HG03432 (cell line): ENCODE measurements at regions not wholly inside any gene's neighbourhood (a gene's known extent, or its start where the extent isn't known, plus 50 kb on each side); places are given as distances from the start of the nearest gene placed in this dataset.

Source experiments
- ATAC-seq: cut with Tn5 transposase; IDR thresholded peaks from one replicate; pipeline ENCODE4 v1.9.1; 2021; ENCODE audit warnings: mild to moderate bottlenecking, moderate library complexity; ENCODE audit not compliant: unreplicated experiment

GRCh38 chr10:8227246-8227645 lies 172.8 kb downstream of the GATA3 start:
- no peak for ATAC-seq

DNA sequence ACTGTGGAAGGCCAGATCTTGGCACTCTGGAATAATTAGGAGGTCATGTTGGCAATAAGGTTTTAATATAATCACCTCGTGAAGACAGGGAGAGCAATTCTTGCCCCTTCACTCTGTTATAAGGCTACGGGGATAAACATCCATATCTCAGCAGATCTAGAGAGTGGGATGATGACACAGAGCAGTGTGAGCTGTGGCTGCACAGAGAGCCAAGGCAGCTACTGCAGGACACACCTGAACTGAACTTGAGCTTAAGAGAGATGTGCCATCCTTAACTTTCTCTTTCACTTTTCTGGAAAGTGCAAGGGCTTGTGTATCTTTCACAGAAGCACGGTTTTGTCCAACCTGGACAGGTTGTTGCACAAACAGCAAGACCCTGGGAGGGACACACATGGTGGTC lies 174.7 kb downstream of the GATA3 start:
- ATAC-seq: no peak

GRCh38 chr10:8230902-8231301 lies 176.4 kb downstream of the GATA3 start:
- no peak for ATAC-seq

- no peak for ATAC-seq
Measured at GRCh38 chr10:8233049-8233448, 178.6 kb downstream of the GATA3 start.

DNA sequence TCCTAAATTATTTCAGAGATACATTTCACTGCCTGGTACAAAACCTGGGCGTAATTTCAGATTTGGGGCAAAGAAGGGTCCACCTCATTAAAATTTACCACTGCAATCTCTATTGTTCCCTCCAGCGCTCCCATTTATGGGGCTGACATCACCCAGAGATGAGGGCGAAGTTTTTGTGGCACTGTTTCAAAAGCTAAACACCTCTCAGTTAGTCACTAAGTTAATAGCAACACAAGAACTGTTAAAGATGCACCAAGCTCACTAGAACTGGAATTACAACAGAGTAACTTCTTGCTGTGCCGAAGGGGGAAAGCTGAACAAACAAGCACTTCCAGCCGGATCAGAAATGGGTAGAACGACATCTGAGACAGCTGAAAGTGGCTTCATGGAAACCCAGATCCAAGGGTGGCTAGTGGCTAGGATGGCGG lies 179.4 kb downstream of the GATA3 start:
- no peak for ATAC-seq

- ATAC-seq: no peak
Measured at GRCh38 chr10:8235253-8236027, 181.0 kb downstream of the GATA3 start.

DNA sequence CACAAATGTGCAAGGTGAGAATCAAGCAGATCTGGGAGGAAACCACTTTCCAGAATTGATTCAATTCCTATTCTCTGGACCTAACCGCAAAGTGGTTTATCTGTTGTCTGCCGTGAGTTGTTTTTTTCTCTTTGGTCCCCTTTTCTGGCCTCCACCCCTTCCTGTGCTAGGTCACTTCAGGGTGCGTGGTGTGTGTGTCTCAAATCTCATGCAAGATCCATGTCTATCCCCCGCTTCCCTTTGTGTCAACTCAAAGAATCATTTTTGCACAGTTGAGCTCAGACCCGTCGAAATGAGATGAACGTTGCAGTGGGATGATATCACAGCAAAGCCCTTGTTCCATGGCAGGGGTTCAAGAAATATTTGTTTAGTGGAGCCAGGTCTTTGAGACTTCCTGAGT lies 184.5 kb downstream of the GATA3 start:
- no peak for ATAC-seq

DNA sequence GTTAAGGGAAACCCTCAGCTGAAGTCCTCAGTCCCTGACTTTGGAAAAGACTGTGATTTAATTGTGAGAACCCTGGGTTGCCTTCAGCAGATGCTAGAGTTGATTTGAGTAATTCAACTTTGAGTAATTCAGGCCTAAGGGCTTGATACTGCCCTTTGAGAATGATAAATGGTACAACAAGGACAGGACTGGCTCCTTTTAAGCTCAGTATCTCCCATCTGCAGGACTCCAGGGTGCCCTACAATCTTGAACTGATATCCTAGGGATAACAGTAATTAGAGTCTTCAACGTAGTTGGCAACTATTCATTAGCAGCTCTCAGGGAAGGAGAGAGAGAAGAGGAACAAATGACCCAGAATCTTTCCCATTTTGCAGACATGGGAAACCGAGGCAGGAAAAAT lies 186.4 kb downstream of the GATA3 start:
- no peak for ATAC-seq

GRCh38 chr10:8242295-8242872 lies 187.9 kb downstream of the GATA3 start:
- ATAC-seq: no peak

DNA sequence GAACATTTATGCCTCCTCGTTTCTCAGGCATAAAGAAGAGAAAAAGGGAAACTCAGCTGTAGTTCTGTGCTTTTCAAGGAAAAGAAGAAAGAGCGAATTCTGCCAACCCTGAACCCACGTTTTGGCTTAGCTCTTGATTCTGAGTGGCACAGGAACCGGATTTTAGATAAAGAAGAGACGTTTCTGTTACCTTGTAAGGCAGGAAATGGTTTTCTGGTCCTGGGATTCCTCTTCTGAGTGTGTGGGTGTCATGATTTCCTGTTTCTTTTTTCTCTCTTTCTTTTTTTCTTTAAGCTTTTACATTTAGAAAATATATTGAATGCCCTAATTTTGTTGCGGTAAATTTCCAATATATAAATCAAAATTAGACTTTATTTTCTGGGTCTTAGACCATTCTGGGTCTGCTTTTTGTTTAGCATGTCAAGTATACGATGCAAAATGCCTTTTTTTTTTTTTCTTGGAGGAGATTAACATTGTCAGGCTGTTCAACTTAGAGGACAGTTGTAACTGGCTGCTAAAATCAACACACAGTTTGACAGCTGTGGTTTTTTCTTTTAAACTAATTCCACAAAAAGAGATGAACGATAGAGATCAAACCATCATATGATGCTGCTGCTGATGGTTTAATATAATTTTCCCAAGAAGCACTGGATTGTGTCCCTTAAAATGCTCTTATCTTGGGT lies 190.8 kb downstream of the GATA3 start:
- peak; percentile 81 for ATAC-seq

DNA sequence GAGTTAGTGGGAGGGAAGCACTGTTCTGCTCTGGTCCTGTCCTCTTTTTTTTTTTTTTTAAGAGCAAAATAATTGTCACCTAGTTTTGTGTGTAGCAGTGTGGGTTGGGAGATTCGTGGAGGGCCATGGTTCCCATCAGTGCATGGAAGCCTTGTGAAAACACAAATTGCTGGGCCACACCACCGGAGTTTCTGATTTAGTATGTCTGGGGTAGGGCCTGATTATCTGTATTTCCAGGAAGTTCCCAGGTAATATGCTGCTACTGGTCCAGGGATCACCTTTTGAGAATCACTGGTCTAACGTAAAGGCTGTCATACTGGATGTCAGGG lies 191.3 kb downstream of the GATA3 start:
- no peak for ATAC-seq

- ATAC-seq: no peak
Measured at GRCh38 chr10:8246548-8246947, 192.1 kb downstream of the GATA3 start.

- ATAC-seq: no peak
Measured at GRCh38 chr10:8247191-8247590, 192.7 kb downstream of the GATA3 start.

GRCh38 chr10:8248868-8249267 lies 194.4 kb downstream of the GATA3 start:
- ATAC-seq: no peak

- ATAC-seq: no peak
Measured at GRCh38 chr10:8254350-8254749, 199.9 kb downstream of the GATA3 start.

GRCh38 chr10:8255301-8255700 lies 200.8 kb downstream of the GATA3 start:
- no peak for ATAC-seq

- no peak for ATAC-seq
Measured at GRCh38 chr10:8260645-8261044, 206.2 kb downstream of the GATA3 start.

GRCh38 chr10:8262317-8262716 lies 207.8 kb downstream of the GATA3 start:
- ATAC-seq: no peak

DNA sequence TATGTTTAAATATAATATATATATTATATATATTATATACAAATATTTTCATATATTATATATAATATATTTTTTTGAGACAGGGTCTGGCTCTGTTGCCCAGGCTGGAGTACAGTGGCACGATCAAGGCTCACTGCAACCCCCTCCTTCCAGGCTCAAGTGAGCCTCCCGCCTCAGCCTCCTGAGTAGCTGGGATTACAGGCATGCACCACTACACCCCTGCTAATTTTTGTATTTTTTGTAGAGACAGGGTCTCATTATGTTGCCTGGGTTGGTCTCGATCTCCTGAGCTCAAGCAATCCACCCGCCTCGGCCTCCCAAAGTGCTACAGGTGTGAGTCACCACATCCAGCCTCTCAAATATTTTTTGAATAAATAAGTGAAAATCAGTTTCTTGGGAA lies 215.5 kb downstream of the GATA3 start:
- no peak for ATAC-seq

DNA sequence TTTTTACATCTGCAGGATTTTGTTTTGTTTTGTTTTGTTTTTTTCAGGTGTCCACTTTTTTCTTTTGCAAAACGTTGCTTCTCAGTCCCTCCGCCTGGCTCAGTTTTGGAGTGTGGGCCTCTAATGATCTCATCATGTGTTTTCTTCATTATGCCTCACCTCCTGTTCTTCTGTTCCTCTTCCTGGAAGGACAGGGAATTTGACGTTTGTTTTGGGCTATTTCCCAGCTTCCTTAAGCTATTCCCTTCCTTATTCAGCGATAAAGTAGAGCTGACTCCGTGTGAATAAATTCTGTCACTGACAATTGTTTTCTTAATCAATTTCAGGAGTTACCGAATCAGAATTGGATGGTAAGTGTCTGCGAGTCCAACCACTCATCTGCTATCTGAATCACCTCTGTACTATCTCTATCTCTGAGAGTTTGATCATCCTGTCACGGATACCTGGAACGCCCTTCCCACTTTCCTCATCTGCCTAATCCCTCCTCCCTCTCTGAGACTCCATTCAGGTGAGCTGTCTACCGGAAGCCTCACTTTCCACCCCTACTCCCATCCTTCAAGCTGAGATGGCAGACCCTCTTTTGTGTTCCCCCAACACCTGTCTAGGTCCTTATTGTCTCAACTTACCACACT lies 218.4 kb downstream of the GATA3 start:
- ATAC-seq: no peak

DNA sequence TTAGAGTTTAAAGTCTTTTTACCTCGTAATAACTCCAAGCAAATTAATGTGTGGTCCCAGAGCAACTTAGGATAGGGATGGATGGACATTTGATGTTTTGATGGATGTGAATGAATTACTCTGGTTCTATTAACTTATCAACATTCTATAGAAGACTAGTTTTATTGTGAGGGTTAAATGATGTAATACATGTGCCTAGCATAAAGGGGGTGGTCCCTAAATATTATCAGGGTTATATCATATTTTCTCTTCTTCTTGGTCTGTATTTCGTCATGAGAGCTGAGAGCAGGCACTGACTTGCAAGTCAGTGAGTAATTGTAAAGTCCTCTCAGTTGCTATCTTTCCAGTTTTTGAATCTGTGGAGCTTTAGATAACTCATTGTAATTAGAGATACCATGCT lies 219.3 kb downstream of the GATA3 start:
- no peak for ATAC-seq

DNA sequence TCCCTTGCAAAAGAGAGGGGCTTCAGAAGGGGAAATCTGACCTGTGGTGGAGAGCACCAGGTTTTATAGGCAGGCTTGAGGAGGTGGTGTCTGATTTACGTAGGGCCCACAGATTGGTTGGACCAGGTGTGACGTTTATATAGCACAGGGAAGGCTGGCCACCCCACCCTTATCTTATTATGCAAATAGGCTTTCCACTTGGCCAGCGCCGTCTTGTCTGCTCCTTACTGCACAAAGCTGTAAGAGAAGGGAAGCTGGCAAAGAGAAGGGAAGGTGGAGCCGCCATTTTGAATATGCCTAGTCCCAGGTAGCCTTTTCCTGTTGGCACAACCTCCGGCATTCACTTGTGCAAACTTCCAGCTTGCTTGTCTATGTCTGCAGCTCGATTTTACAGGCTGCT lies 221.4 kb downstream of the GATA3 start:
- no peak for ATAC-seq
